ENCODE measurements at regions not wholly inside any gene's neighbourhood (a gene's known extent, or its start where the extent isn't known, plus 50 kb on each side); places are given as distances from the start of the nearest gene placed in this dataset.
A peak's percentile ranks its signal among the peaks of the same experiment; 100 is the strongest.

DNA sequence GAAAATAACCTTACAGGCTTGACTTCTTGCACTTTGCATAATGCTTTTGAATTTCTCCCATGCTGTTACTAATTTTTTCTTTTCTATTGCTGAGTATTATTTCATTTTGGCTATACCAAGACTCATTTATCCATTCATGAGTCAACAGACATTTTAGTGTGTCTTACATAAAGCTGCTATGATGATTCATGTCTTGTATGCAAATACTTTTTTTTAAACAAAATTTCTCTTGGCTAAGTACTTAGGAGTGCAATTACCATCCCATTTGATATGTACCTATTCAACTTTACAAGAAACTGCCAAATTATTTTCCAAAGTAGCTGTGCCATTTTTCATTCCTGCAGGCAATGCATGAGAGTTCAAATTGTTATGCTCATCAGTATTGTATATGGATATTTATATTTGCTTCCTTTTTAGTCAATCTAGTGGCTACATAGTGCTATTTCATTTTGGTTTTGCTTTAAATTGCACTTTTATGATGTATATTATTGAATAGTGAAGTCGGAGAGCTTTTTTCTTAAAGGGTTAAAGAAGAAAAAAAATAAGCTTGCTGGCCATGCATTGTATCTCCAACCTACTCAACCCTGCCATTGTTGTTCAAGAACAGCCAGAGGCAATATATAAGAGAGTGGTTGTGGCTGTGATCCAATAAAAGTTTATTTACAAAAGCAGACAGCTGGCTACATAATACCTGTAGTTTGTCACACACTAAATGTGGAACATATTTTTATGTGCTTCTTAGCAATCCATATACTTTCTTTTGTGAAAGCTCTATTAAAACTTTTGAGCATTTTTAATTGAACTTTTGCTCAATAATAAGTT lies 862.8 kb downstream of the KCNT2 start:
- Histone ChIP-seq H3K4me3 (no peak overlapping the region), H3K27ac (no peak overlapping the region), H3K36me3 (no peaks in the 10 kb centered on the region), H3K9me3 (peaks cover 0 to 4% of the 10 kb centered on the region in 2 donors), H3K27me3 (no peaks in the 10 kb centered on the region), H3K4me1 (no peaks in the 10 kb centered on the region)
- intact Hi-C loops (cut with DNase I): no loop called here
- ATAC-seq (no peak), DNase-seq (no peak)
- TF ChIP-seq, protein P1, sequence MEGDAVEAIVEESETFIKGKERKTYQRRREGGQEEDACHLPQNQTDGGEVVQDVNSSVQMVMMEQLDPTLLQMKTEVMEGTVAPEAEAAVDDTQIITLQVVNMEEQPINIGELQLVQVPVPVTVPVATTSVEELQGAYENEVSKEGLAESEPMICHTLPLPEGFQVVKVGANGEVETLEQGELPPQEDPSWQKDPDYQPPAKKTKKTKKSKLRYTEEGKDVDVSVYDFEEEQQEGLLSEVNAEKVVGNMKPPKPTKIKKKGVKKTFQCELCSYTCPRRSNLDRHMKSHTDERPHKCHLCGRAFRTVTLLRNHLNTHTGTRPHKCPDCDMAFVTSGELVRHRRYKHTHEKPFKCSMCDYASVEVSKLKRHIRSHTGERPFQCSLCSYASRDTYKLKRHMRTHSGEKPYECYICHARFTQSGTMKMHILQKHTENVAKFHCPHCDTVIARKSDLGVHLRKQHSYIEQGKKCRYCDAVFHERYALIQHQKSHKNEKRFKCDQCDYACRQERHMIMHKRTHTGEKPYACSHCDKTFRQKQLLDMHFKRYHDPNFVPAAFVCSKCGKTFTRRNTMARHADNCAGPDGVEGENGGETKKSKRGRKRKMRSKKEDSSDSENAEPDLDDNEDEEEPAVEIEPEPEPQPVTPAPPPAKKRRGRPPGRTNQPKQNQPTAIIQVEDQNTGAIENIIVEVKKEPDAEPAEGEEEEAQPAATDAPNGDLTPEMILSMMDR (IDR thresholded peaks at IDR 0.05): no peak

DNA sequence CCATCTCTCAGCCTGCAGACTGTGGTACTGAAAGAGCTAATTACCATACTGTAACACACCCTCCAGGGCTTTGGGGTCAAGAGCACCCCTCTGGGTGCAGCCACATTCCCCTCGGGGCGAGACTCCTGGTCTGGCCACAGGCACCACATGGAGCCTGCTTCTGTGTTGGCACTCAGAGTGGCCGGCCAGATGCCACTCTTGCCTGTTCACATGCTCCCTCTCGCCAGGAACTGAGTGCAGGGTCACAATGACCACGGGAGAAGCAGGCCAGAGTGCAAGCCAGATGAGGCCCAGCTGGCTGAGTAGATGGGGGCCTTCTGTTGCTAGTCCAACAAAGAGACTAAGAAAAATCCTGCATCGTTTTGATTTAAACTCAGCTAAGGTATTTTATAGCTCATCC lies 864.0 kb downstream of the KCNT2 start:
- H3K27me3 ChIP-seq: no peaks in the 10 kb centered on the region
- intact Hi-C loops (cut with DNase I): no loop called here
- no peaks in the 10 kb centered on the region for H3K36me3 ChIP-seq
- peak in 1 of 4 donors; percentile 32 for DNase-seq
- H3K27ac ChIP-seq: no peak overlapping the region
- TF ChIP-seq, protein P1 (IDR thresholded peaks at IDR 0.05): no peak
- no peaks in the 10 kb centered on the region for H3K4me1 ChIP-seq
- no peak for ATAC-seq
- no peak overlapping the region for H3K4me3 ChIP-seq
- peaks cover 0 to 4% of the 10 kb centered on the region in 2 donors for H3K9me3 ChIP-seq

DNA sequence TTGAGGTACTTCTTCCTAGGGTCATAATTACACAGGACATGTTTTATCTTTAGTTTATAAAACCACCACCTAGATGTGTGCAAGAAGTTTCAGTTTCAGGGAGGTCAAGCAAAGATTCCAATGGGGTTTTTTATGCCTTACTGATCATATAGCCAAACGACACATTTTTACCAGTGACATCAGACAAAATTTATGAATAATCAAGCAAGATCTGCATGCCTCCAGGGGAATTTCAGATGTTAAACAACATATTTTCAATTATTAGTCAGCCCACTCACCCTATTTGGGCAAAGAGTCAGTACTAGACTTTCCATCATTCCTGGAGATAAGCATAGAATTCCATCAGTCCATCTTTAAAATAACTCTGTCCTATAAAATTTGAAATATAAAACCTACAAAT lies 867.4 kb downstream of the KCNT2 start:
- H3K9me3 ChIP-seq: peaks cover 0 to 4% of the 10 kb centered on the region in 2 donors
- H3K4me3 ChIP-seq: no peak overlapping the region
- no peak overlapping the region for H3K27ac ChIP-seq
- H3K36me3 ChIP-seq: no peaks in the 10 kb centered on the region
- no peaks in the 10 kb centered on the region for H3K27me3 ChIP-seq
- DNase-seq (no peak), ATAC-seq (no peak)
- no peaks in the 10 kb centered on the region for H3K4me1 ChIP-seq
- TF ChIP-seq, protein P1 (IDR thresholded peaks at IDR 0.05): no peak
- intact Hi-C loops (cut with DNase I): no loop called here

DNA sequence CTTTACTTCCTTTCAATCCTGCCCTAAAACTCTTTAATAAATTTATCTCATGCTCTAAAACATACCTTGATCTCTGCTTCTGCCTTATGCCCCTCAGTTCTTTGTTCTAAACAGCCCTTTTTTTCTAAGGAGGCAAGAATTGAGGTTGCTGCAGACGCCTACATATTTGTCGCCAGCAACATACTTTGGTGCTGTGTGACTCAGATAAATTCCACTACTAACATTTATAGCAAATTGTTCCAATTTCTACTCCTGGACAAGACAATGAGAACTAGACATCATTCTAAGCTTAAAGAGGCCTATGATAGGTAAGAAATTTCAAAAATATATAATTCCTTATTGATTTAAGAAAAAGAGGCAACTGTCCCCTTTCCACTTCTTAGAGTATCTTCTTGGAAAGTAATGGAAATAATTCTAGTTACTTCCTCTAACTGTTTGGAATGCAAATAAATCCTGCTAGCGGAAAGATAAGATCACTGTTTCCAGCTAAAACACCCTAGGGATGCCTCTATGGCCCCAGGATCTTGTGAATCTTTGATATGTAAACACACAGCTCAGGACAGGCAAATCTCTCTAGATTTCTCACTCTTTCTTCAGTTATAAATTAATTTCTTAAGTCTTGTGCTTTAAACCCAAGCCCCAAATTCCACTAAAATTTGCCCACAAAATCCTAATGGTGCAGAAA lies 869.1 kb downstream of the KCNT2 start:
- Histone ChIP-seq H3K4me3 (no peak overlapping the region), H3K36me3 (no peaks in the 10 kb centered on the region), H3K27me3 (no peaks in the 10 kb centered on the region), H3K9me3 (peaks cover 0 to 4% of the 10 kb centered on the region in 2 donors), H3K27ac (no peak overlapping the region), H3K4me1 (no peaks in the 10 kb centered on the region)
- no peak for DNase-seq
- intact Hi-C loops (cut with DNase I): no loop called here
- no peak for ATAC-seq
- TF ChIP-seq, protein P1 (IDR thresholded peaks at IDR 0.05): no peak

DNA sequence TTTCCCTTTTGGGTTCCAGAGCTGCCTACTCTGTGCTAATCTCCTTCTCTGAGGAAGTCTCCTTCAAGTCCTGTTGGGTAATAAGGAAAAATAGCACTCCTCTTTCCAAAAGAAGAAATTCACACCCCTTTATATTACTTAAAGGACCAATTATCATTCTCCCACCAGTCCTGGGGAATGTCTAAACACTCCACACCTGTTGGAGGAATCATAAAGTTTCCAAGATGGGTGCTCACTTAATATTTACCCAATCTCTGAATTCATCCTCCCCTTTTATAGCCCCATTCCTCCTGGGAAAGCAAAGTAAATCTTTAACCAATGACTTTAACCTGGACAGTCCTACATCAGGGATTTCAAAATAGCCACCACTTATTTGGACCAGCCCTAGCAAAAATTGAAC lies 873.1 kb downstream of the KCNT2 start:
- TF ChIP-seq, protein P1 (IDR thresholded peaks at IDR 0.05): no peak

More for the DNA sequence above, 873.1 kb downstream of the KCNT2 start:
- no peaks in the 10 kb centered on the region for H3K4me1 ChIP-seq
- no peaks in the 10 kb centered on the region for H3K27me3 ChIP-seq
- H3K9me3 ChIP-seq: no peaks in the 10 kb centered on the region
- ATAC-seq (no peak), DNase-seq (no peak)
- H3K27ac ChIP-seq: no peak overlapping the region
- intact Hi-C loops (cut with DNase I): no loop called here
- no peak overlapping the region for H3K4me3 ChIP-seq
- no peaks in the 10 kb centered on the region for H3K36me3 ChIP-seq

Data from left lung (tissue), 4 donors.